GM12878 (cell line): ENCODE measurements at regions not wholly inside any gene's neighbourhood (a gene's known extent, or its start where the extent isn't known, plus 50 kb on each side); places are given as distances from the start of the nearest gene placed in this dataset.

Experiments used
- CHD2 ChIP-seq: IDR thresholded peaks from 2 replicates; pipeline ENCODE4 v1.6.1; 2011; ENCODE audit warnings: low read depth, low read length, improper control_type of control experiment, borderline replicate concordance
- CTCF ChIP-seq, 3 experiments: IDR thresholded peaks in 2 of 3; conservative IDR thresholded peaks in 1 of 3; 2 replicates each; pipeline ENCODE4 v1.5.1; 2011; ENCODE audit warnings: low read depth in 3 of 3, low read length in 3 of 3, mild to moderate bottlenecking in 3 of 3, control low read depth in 2 of 3, moderate library complexity in 2 of 3, inconsistent platforms in 1 of 3, mixed read lengths in 1 of 3; ENCODE audit not compliant: control insufficient read depth in 2 of 3, insufficient read depth in 1 of 3; ENCODE audit errors: extremely low read depth in 1 of 3
- FOS ChIP-seq: IDR thresholded peaks from 3 replicates; pipeline ENCODE4 v1.6.1; 2011; ENCODE audit warnings: borderline replicate concordance; ENCODE audit not compliant: insufficient read length; ENCODE audit errors: extremely low read depth
- FOXM1 ChIP-seq: IDR thresholded peaks from 2 replicates; pipeline ENCODE4 v1.6.1; 2012; ENCODE audit warnings: low read depth, mild to moderate bottlenecking, inconsistent platforms, low read length, moderate library complexity
- HDAC2 ChIP-seq: fragments of 200-600 bp; sonication (generic); IDR thresholded peaks from 2 replicates; pipeline ENCODE4 v1.6.1; 2017
- NFYB ChIP-seq: IDR thresholded peaks from 2 replicates; pipeline ENCODE4 v1.6.1; 2011; ENCODE audit warnings: low read depth, mild to moderate bottlenecking, low read length, improper control_type of control experiment, moderate library complexity; ENCODE audit not compliant: insufficient read depth
- NKRF ChIP-seq: fragments of 450-650 bp; conservative IDR thresholded peaks from 2 replicates; pipeline ENCODE4 v1.6.1; 2017; ENCODE audit warnings: mild to moderate bottlenecking, moderate library complexity
- POLR2A ChIP-seq: IDR thresholded peaks from 2 replicates; pipeline ENCODE4 v1.6.1; 2011; ENCODE audit warnings: low read depth, mild to moderate bottlenecking, low read length
- POLR2AphosphoS5 ChIP-seq: IDR thresholded peaks from 2 replicates; pipeline ENCODE4 v1.6.1; 2011; ENCODE audit warnings: mild to moderate bottlenecking, low read length, inconsistent platforms
- RAD21 ChIP-seq: IDR thresholded peaks from 2 replicates; pipeline ENCODE4 v1.6.1; 2011; ENCODE audit warnings: mild to moderate bottlenecking, low read depth, low read length, moderate library complexity; ENCODE audit not compliant: insufficient read depth
- TCF12 ChIP-seq: IDR thresholded peaks from 2 replicates; pipeline ENCODE4 v1.6.1; 2011; ENCODE audit warnings: low read depth, mild to moderate bottlenecking, low read length
- ZSCAN29 ChIP-seq: fragments of 450-650 bp; IDR thresholded peaks from 2 replicates; pipeline ENCODE4 v1.6.1; 2017; ENCODE audit warnings: mild to moderate bottlenecking, moderate library complexity

GRCh38 chr5:34543687-34544086 is 112.4 kb upstream of the RAI14 start:
- no peak for TF ChIP-seq TCF12
- TF ChIP-seq CTCF (IDR thresholded peaks at IDR 0.05 in 2 of 3, conservative IDR thresholded peaks at IDR 0.05 in 1 of 3; ENCODE audit: control insufficient read depth in 2 of 3, extremely low read depth in 1 of 3, insufficient read depth in 1 of 3, low read depth in 3 of 3, low read length in 3 of 3) = no peak
- TF ChIP-seq POLR2A = no peak
- no peak for TF ChIP-seq RAD21
- no peak for TF ChIP-seq NKRF
- TF ChIP-seq NFYB = no peak
- TF ChIP-seq HDAC2 = no peak
- TF ChIP-seq FOS = no peak
- TF ChIP-seq POLR2AphosphoS5 = no peak
- TF ChIP-seq FOXM1 = no peak
- no peak for TF ChIP-seq ZSCAN29
- no peak for TF ChIP-seq CHD2
